Stomach (tissue), 8 donors: ENCODE measurements at regions not wholly inside any gene's neighbourhood (a gene's known extent, or its start where the extent isn't known, plus 50 kb on each side); places are given as distances from the start of the nearest gene placed in this dataset.

ENCODE experiments used
- DNase-seq, 2 donors: peaks; one replicate each; pipeline versions ENCODE4 v3.0.0 to v3.0.0-alpha.2; 2013 to 2019
- H3K27ac ChIP-seq, 5 donors: fragments of 200-600 bp in 4 of 5; sonication (generic) in 4 of 5; one replicate each; pipeline ENCODE4 v1.5.1; 2013 to 2019; ENCODE audit warnings: mild to moderate bottlenecking in 1 of 5, moderate library complexity in 1 of 5
- H3K27me3 ChIP-seq, 3 donors: fragments of 200-600 bp; sonication (generic); one replicate each; pipeline ENCODE4 v1.5.1; 2017 to 2019; ENCODE audit warnings: mixed run types in 1 of 3
- H3K36me3 ChIP-seq, 4 donors: fragments of 200-600 bp; sonication (generic); 1 replicate in 3 of 4; 2 replicates in 1 of 4; pipeline ENCODE4 v1.5.1; 2016 to 2019
- H3K4me1 ChIP-seq, 4 donors: fragments of 200-600 bp; sonication (generic); one replicate each; pipeline ENCODE4 v1.5.1; 2016 to 2019
- H3K4me3 ChIP-seq, 4 donors: fragments of 200-600 bp; sonication (generic) in 3 of 4; one replicate each; pipeline ENCODE4 v1.5.1; 2016 to 2019; ENCODE audit warnings: mild to moderate bottlenecking in 1 of 4
- H3K9me3 ChIP-seq, 4 donors: fragments of 200-600 bp; sonication (generic); one replicate each; pipeline ENCODE4 v1.5.1; 2016 to 2019
- CTCF ChIP-seq, 7 experiments: fragments of 450-650 bp in 4 of 7; fragments of 200-600 bp in 3 of 7; sonication (generic) in 3 of 7; IDR thresholded peaks; one replicate each; pipeline ENCODE4 v1.5.1; 2016 to 2019; ENCODE audit warnings: antibody characterized with exemption in 7 of 7, control low read depth in 2 of 7, mild to moderate bottlenecking in 1 of 7
- EP300 ChIP-seq: sonication (generic); formaldehyde crosslinking; IDR thresholded peaks from one replicate; pipeline ENCODE4 v1.6.1; 2017; ENCODE audit warnings: antibody characterized with exemption
- POLR2A ChIP-seq, 4 donors: fragments of 450-650 bp; IDR thresholded peaks; one replicate each; pipeline ENCODE4 v1.6.1; 2016; ENCODE audit warnings: antibody characterized with exemption in 4 of 4, control low read depth in 2 of 4, mild to moderate bottlenecking in 1 of 4, moderate library complexity in 1 of 4
- POLR2AphosphoS5 ChIP-seq, 3 donors: sonication (generic); formaldehyde crosslinking; IDR thresholded peaks; one replicate each; pipeline ENCODE4 v1.6.1; 2016; ENCODE audit warnings: antibody characterized with exemption in 3 of 3
- WGBS, 5 donors: extraction: QIAGEN DNeasy Blood & Tissue Kit in 3 of 5; methylation state at CpG; one replicate each; pipeline versions ENCODE4 v1.1.5 to v1.1.7; 2013 to 2018; 5-methylcytosine and 5-hydroxymethylcytosine counted together
- intact Hi-C: fragments of 100-400 bp; cut with DNase I; formaldehyde crosslinking; loops from one replicate; pipeline ENCODE4 v1.15.1; 2023; ENCODE audit warnings: low total_unique reads
- donor health status: healthy with polysubstance abuse.
- donor health status: Bipolar disorder and iron deficiency.
- donor health status: healthy.

DNA sequence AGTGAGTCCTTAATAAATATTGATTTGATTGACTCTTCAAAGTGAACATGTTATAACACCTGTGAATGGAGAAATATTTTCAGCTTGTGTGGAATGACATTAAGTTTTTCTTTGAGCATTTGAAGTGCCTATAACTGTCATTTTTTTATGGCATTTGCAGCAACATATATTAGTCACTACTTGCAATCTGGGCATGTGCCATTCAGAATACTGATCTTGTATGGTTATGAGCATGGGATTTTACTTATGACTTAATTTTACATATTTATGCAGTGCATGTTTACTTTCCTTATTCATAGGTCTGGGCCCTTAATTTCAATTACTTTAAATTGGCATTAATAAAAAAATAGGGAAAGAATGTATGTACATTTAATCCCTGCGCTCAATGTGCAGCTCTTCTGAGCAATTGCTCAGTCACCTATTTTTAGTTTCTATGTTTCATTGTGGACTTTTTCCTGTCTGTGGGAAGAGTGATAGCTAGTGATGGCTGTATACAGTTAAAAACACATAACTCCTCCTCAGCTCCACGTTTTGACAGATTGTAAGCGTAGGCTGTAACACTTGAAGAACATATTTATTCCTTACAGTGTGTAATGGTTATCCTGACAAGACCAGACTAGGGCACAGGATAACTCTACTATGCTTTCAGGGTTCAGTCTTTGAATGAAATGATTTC is 339.6 kb downstream of the SNAPC1 start:
- Histone ChIP-seq H3K9me3 (no peaks in the 10 kb centered on the region), H3K27me3 (no peaks in the 10 kb centered on the region), H3K27ac (no peak overlapping the region), H3K36me3 (no peaks in the 10 kb centered on the region), H3K4me1 (no peaks in the 10 kb centered on the region), H3K4me3 (no peak overlapping the region)
- 55 to 63% (median 56%) methylated on average over 3 of the region's 3 CpGs for WGBS, 5 donors
- no peak for DNase-seq
- intact Hi-C loops: no loop called here
- TF ChIP-seq POLR2A (IDR thresholded peaks at IDR 0.05) (no peak), POLR2AphosphoS5 (IDR thresholded peaks at IDR 0.05) (no peak), CTCF (IDR thresholded peaks at IDR 0.05) (no peak), EP300 (no peak)

GRCh38 chr14:62102349-62102725 is 340.1 kb downstream of the SNAPC1 start:
- Histone ChIP-seq H3K27ac (no peak overlapping the region), H3K36me3 (no peaks in the 10 kb centered on the region), H3K27me3 (no peaks in the 10 kb centered on the region), H3K4me3 (no peak overlapping the region), H3K4me1 (no peaks in the 10 kb centered on the region), H3K9me3 (no peaks in the 10 kb centered on the region)
- no peak for DNase-seq
- intact Hi-C loops: no loop called here
- 62 to 84% (median 75%) methylated on average over 3 of the region's 3 CpGs for WGBS, 5 donors
- no peak for TF ChIP-seq POLR2AphosphoS5 (IDR thresholded peaks at IDR 0.05)

DNA sequence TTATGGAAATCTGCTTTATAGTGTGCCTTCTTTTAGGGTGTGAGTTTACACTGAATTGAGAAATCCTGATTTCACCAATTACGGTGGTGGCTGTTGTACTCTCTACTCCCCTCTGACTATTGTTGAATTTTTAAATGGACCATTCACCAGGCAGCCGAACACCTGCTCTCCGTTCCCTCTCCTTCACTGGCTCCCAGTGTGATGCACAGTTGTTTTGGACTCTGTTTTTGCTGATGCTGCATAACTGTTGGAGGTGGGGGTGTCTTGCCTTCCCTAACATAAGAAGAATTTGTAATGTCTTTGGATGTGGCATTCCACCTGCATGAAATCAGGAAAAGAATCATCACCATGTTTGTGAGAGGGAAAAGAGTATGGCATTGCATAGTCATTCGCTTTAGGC is 341.2 kb downstream of the SNAPC1 start:
- H3K27ac ChIP-seq: no peak overlapping the region
- no peaks in the 10 kb centered on the region for H3K4me1 ChIP-seq
- no peak for DNase-seq
- no peak overlapping the region for H3K4me3 ChIP-seq
- intact Hi-C loops: no loop called here
- WGBS, 5 donors: 78 to 92% (median 88%) methylated on average over 4 of the region's 4 CpGs
- H3K9me3 ChIP-seq: no peaks in the 10 kb centered on the region
- no peaks in the 10 kb centered on the region for H3K36me3 ChIP-seq
- no peaks in the 10 kb centered on the region for H3K27me3 ChIP-seq
- no peak for TF ChIP-seq POLR2A (IDR thresholded peaks at IDR 0.05)
- TF ChIP-seq EP300: no peak
- no peak for TF ChIP-seq CTCF (IDR thresholded peaks at IDR 0.05)
- TF ChIP-seq POLR2AphosphoS5 (IDR thresholded peaks at IDR 0.05): no peak

DNA sequence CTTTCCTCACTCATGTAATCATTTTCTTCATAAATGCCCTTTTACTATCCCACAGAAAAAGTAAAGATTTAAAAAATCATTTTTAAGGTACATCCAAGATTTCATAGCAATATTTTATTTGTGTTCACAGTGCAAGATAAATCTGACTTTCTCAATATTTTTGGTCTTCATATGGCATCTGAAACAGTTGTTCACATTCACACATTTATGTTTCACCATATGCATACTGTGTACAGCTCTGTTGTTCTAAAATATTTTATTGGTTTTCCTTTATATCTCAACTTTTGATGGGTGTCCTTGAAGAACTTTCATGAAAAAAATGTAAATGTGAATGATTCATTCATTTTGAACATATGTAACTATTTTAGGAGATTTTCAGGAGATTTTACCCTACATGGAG is 348.7 kb downstream of the SNAPC1 start:
- Histone ChIP-seq H3K36me3 (no peaks in the 10 kb centered on the region), H3K27me3 (peaks cover 0 to 12% (median 3%) of the 10 kb centered on the region in 3 donors), H3K9me3 (no peaks in the 10 kb centered on the region), H3K4me3 (no peak overlapping the region), H3K4me1 (no peaks in the 10 kb centered on the region), H3K27ac (no peak overlapping the region)
- intact Hi-C loops: no loop called here
- TF ChIP-seq POLR2AphosphoS5 (IDR thresholded peaks at IDR 0.05) (no peak), POLR2A (IDR thresholded peaks at IDR 0.05) (no peak), CTCF (IDR thresholded peaks at IDR 0.05) (no peak), EP300 (no peak)
- DNase-seq: no peak

GRCh38 chr14:62117010-62117750 is 355.0 kb downstream of the SNAPC1 start:
- Histone ChIP-seq H3K9me3 (no peaks in the 10 kb centered on the region), H3K4me1 (peaks cover 9 to 15% (median 11%) of the 10 kb centered on the region in 4 donors), H3K4me3 (peak overlapping the region; percentile 27 to 38 (median 32)), H3K27me3 (peaks cover 0 to 74% (median 26%) of the 10 kb centered on the region in 3 donors), H3K27ac (no peak overlapping the region), H3K36me3 (no peaks in the 10 kb centered on the region)
- TF ChIP-seq POLR2A (IDR thresholded peaks at IDR 0.05) (no peak), POLR2AphosphoS5 (IDR thresholded peaks at IDR 0.05) (no peak), CTCF (IDR thresholded peaks at IDR 0.05) (peak in 3 of 7 experiments; percentile 17 to 28 (median 18)), EP300 (no peak)
- 1 to 5% (median 3%) methylated on average over 24 to 56 of the region's 56 CpGs for WGBS, 5 donors
- intact Hi-C loops: no loop called here
- DNase-seq: peak; percentile 48 to 95
